H1 (cell line): ENCODE measurements at regions not wholly inside any gene's neighbourhood (a gene's known extent, or its start where the extent isn't known, plus 50 kb on each side); places are given as distances from the start of the nearest gene placed in this dataset.
A peak's percentile ranks its signal among the peaks of the same experiment; 100 is the strongest.

Experiments
- CTCF ChIA-PET: fragments of 300-600 bp; sonication (Branson Sonifier 250); formaldehyde crosslinking; loops from one replicate; lab custom pipeline; 2021; ENCODE audit not compliant: partially characterized antibody; lab: Charles Lee
- POLR2A ChIA-PET: fragments of 300-600 bp; sonication (Branson Sonifier 250); formaldehyde crosslinking; loops from one replicate; lab custom pipeline; 2021; ENCODE audit warnings: inconsistent platforms; ENCODE audit not compliant: partially characterized antibody; lab: Charles Lee
- DNase-seq, 2 experiments: peaks; one replicate each; pipeline versions ENCODE4 v3.0.0 to v3.0.0-alpha.2; 2010 to 2022; ENCODE audit warnings: low spot score in 2 of 2, low read depth in 1 of 2, mixed read lengths in 1 of 2
- FAIRE-seq: peaks from 2 replicates; lab custom pipeline; 2011; peaks lifted over from hg19 to GRCh38; lab: Jason Lieb, UNC
- H2AFZ ChIP-seq: 2 replicates; pipeline ENCODE4 v1.8.1; 2012; ENCODE audit warnings: low read length, inconsistent platforms
- H2AK5ac ChIP-seq: 2 replicates; pipeline ENCODE4 v1.6.1; 2013; ENCODE audit warnings: low read depth, low read length
- H2BK120ac ChIP-seq: replicated peaks from 2 replicates; pipeline ENCODE3; 2013; ENCODE audit warnings: low read depth, low read length, inconsistent platforms
- H2BK12ac ChIP-seq: 2 replicates; pipeline ENCODE4 v1.6.1; 2013; ENCODE audit warnings: low read depth, low read length
- H2BK15ac ChIP-seq: 2 replicates; pipeline ENCODE4 v1.6.1; 2013; ENCODE audit warnings: low read length
- H2BK20ac ChIP-seq: 2 replicates; pipeline ENCODE4 v1.6.1; 2013; ENCODE audit warnings: low read length
- H2BK5ac ChIP-seq: 2 replicates; pipeline ENCODE4 v1.6.1; 2013; ENCODE audit warnings: low read depth, low read length
- H3K14ac ChIP-seq: 2 replicates; pipeline ENCODE4 v1.6.1; 2013; ENCODE audit warnings: inconsistent platforms; ENCODE audit not compliant: insufficient read length
- H3K18ac ChIP-seq: 2 replicates; pipeline ENCODE4 v1.6.1; 2013; ENCODE audit warnings: low read length; ENCODE audit errors: extremely low read depth
- H3K23ac ChIP-seq: 2 replicates; pipeline ENCODE4 v1.6.1; 2013; ENCODE audit warnings: inconsistent platforms; ENCODE audit not compliant: insufficient read length
- H3K23me2 ChIP-seq: 2 replicates; pipeline ENCODE4 v1.6.1; 2013; ENCODE audit warnings: low read depth, low read length
- H3K27ac ChIP-seq: 2 replicates; pipeline ENCODE4 v1.6.1; 2011; ENCODE audit warnings: low read depth, low read length, inconsistent platforms
- H3K27me3 ChIP-seq, 4 experiments: replicated peaks in 1 of 4; 1 replicate in 1 of 4; 2 replicates in 3 of 4; pipeline versions ENCODE4 v1.6.1 to v1.8.1; 2011 to 2013; ENCODE audit warnings: low read length in 3 of 4, mild to moderate bottlenecking in 3 of 4, inconsistent platforms in 2 of 4, mixed read lengths in 2 of 4, moderate library complexity in 1 of 4; ENCODE audit not compliant: control insufficient read depth in 3 of 4, insufficient read depth in 3 of 4; ENCODE audit errors: extremely low read depth in 1 of 4
- H3K36me3 ChIP-seq, 4 experiments: 2 replicates each; pipeline versions ENCODE4 v1.6.1 to v1.8.1; 2011 to 2013; ENCODE audit warnings: mild to moderate bottlenecking in 4 of 4, low read length in 3 of 4, moderate library complexity in 2 of 4, control low read depth in 1 of 4, inconsistent platforms in 1 of 4; ENCODE audit not compliant: insufficient read depth in 4 of 4, control insufficient read depth in 2 of 4
- H3K4ac ChIP-seq: replicated peaks from 2 replicates; pipeline ENCODE3; 2013; ENCODE audit warnings: low read length, low read depth, mixed read lengths, inconsistent platforms; ENCODE audit not compliant: insufficient read length
- H3K4me1 ChIP-seq, 4 experiments: replicated peaks in 1 of 4; 1 replicate in 1 of 4; 2 replicates in 3 of 4; pipeline versions ENCODE4 v1.6.1 to v1.8.1; 2011 to 2013; ENCODE audit warnings: low read length in 3 of 4, inconsistent platforms in 2 of 4, mixed read lengths in 1 of 4; ENCODE audit not compliant: insufficient read depth in 4 of 4, control insufficient read depth in 3 of 4
- H3K4me2 ChIP-seq, 2 experiments: 2 replicates each; pipeline versions ENCODE4 v1.6.1 to v1.8.1; 2011 to 2013; ENCODE audit warnings: low read depth in 2 of 2, low read length in 2 of 2, control low read depth in 1 of 2, inconsistent platforms in 1 of 2, mild to moderate bottlenecking in 1 of 2; ENCODE audit not compliant: insufficient read depth in 1 of 2
- H3K4me3 ChIP-seq, 4 experiments: fragments of 200-600, 300-600 bp in 1 of 4; sonication (generic), shearing (Covaris generic), sonication (Bioruptor Twin) in 1 of 4; 2 replicates each; pipeline versions ENCODE4 v1.5.1 to v1.8.1; 2011 to 2016; ENCODE audit warnings: low read length in 4 of 4, low read depth in 3 of 4, control low read depth in 2 of 4, inconsistent platforms in 2 of 4, mild to moderate bottlenecking in 2 of 4, mixed read lengths in 1 of 4, moderate library complexity in 1 of 4; ENCODE audit not compliant: insufficient read depth in 2 of 4; ENCODE audit errors: extremely low read depth in 1 of 4
- H3K56ac ChIP-seq: replicated peaks from 2 replicates; pipeline ENCODE3; 2013; ENCODE audit warnings: low read depth, mild to moderate bottlenecking, mixed read lengths, low read length, inconsistent platforms; ENCODE audit not compliant: insufficient read length
- H3K79me1 ChIP-seq: 2 replicates; pipeline ENCODE4 v1.6.1; 2013; ENCODE audit warnings: low read depth, low read length, control low read depth
- H3K79me2 ChIP-seq, 2 experiments: 2 replicates each; pipeline versions ENCODE4 v1.6.1 to v1.8.1; 2012 to 2013; ENCODE audit warnings: low read length in 2 of 2, mild to moderate bottlenecking in 2 of 2, inconsistent platforms in 1 of 2; ENCODE audit not compliant: insufficient read depth in 2 of 2, control insufficient read depth in 1 of 2
- H3K9ac ChIP-seq, 4 experiments: replicated peaks in 1 of 4; 1 replicate in 1 of 4; 2 replicates in 3 of 4; pipeline versions ENCODE4 v1.6.1 to v1.8.1; 2011 to 2013; ENCODE audit warnings: low read depth in 3 of 4, low read length in 3 of 4, control low read depth in 2 of 4, mild to moderate bottlenecking in 2 of 4, moderate library complexity in 2 of 4, inconsistent platforms in 1 of 4; ENCODE audit errors: extremely low read depth in 1 of 4
- H3K9me3 ChIP-seq, 2 experiments: 2 replicates each; pipeline versions ENCODE4 v1.6.1 to v1.8.1; 2012 to 2013; ENCODE audit warnings: mild to moderate bottlenecking in 2 of 2, moderate library complexity in 2 of 2, control low read depth in 1 of 2, inconsistent platforms in 1 of 2, low read depth in 1 of 2, low read length in 1 of 2, mixed read lengths in 1 of 2; ENCODE audit not compliant: insufficient read depth in 2 of 2
- H4K20me1 ChIP-seq, 2 experiments: replicated peaks in 1 of 2; 2 replicates each; pipeline versions ENCODE3 to v1.8.1; 2011 to 2013; ENCODE audit warnings: inconsistent platforms in 2 of 2, low read length in 2 of 2, mild to moderate bottlenecking in 1 of 2; ENCODE audit not compliant: insufficient read depth in 2 of 2, control insufficient read depth in 1 of 2
- H4K5ac ChIP-seq: 2 replicates; pipeline ENCODE4 v1.6.1; 2013; ENCODE audit warnings: low read length, low read depth, mixed read lengths, inconsistent platforms; ENCODE audit not compliant: insufficient read length
- H4K8ac ChIP-seq: 2 replicates; pipeline ENCODE4 v1.8.0; 2013; ENCODE audit warnings: mild to moderate bottlenecking, moderate library complexity, low read length, inconsistent platforms; ENCODE audit not compliant: insufficient read depth; ENCODE audit errors: extremely low read depth
- H4K91ac ChIP-seq: replicated peaks from 2 replicates; pipeline ENCODE3; 2013; ENCODE audit warnings: low read length, mixed read lengths, inconsistent platforms; ENCODE audit not compliant: insufficient read length
- EZH2 ChIP-seq: fragments of 200-600 bp; sonication (generic); IDR thresholded peaks from 2 replicates; pipeline ENCODE4 v1.7.1; 2012; ENCODE audit warnings: low read depth, mild to moderate bottlenecking, moderate library complexity, low read length, inconsistent platforms; ENCODE audit not compliant: severe bottlenecking
- FOSL1 ChIP-seq: IDR thresholded peaks from 2 replicates; pipeline ENCODE4 v1.6.1; 2011; ENCODE audit warnings: mild to moderate bottlenecking, low read depth, low read length, moderate library complexity; ENCODE audit not compliant: insufficient read depth
- JUND ChIP-seq: IDR thresholded peaks from 2 replicates; pipeline ENCODE4 v1.6.1; 2011; ENCODE audit warnings: mild to moderate bottlenecking, improper control_type of control experiment, low read length
- KDM4A ChIP-seq: IDR thresholded peaks from one replicate; pipeline ENCODE4 v1.7.1; 2012; ENCODE audit warnings: low read depth, mild to moderate bottlenecking, moderate library complexity, low read length, inconsistent platforms; ENCODE audit not compliant: severe bottlenecking
- KDM5A ChIP-seq: fragments of 200-600 bp; IDR thresholded peaks from 2 replicates; pipeline ENCODE4 v1.7.1; 2012; ENCODE audit warnings: mild to moderate bottlenecking, low read length, inconsistent platforms, mixed read lengths
- RAD21 ChIP-seq, 2 experiments: IDR thresholded peaks in 1 of 2; conservative IDR thresholded peaks in 1 of 2; 2 replicates each; pipeline ENCODE4 v1.6.1; 2011; ENCODE audit warnings: low read depth in 2 of 2, low read length in 2 of 2, improper control_type of control experiment in 1 of 2, inconsistent platforms in 1 of 2, mild to moderate bottlenecking in 1 of 2, moderate library complexity in 1 of 2
- RBBP5 ChIP-seq: IDR thresholded peaks from 2 replicates; pipeline ENCODE4 v1.7.1; 2012; ENCODE audit warnings: low read depth, mild to moderate bottlenecking, inconsistent platforms, low read length, moderate library complexity, borderline replicate concordance
- SIN3A ChIP-seq, 2 experiments: IDR thresholded peaks in 1 of 2; conservative IDR thresholded peaks in 1 of 2; 2 replicates each; pipeline ENCODE4 v1.6.1; 2011 to 2012; ENCODE audit warnings: low read length in 2 of 2, improper control_type of control experiment in 1 of 2, low read depth in 1 of 2, mild to moderate bottlenecking in 1 of 2
- SIRT6 ChIP-seq: IDR thresholded peaks from one replicate; pipeline ENCODE4 v1.7.1; 2012; ENCODE audit warnings: low read length, inconsistent platforms
- SP4 ChIP-seq: IDR thresholded peaks from 2 replicates; pipeline ENCODE4 v1.6.1; 2012; ENCODE audit warnings: low read length, inconsistent platforms
- SUZ12 ChIP-seq: fragments of 200-600 bp; sonication (generic); IDR thresholded peaks from 2 replicates; pipeline ENCODE4 v1.6.1; 2012; ENCODE audit warnings: mild to moderate bottlenecking, inconsistent platforms, low read length, moderate library complexity, mixed read lengths
- TBP ChIP-seq: IDR thresholded peaks from 2 replicates; pipeline ENCODE4 v1.6.1; 2011; ENCODE audit warnings: low read depth, low read length, improper control_type of control experiment
- YY1 ChIP-seq: IDR thresholded peaks from 2 replicates; pipeline ENCODE4 v1.6.1; 2011; ENCODE audit warnings: low read depth, mild to moderate bottlenecking, low read length
- WGBS, 2 experiments: shearing (Covaris generic) in 1 of 2; methylation state at CpG; one replicate each; pipeline versions ENCODE4 v1.1.6 to v1.1.7; 2013 to 2015; ENCODE audit warnings: low lambda C conversion rate in 2 of 2, mixed read lengths in 2 of 2, inconsistent platforms in 1 of 2, low coverage in 1 of 2, missing lambda C conversion rate in 1 of 2; ENCODE audit not compliant: insufficient replicate concordance in 2 of 2, insufficient coverage in 1 of 2, insufficient read length in 1 of 2; ENCODE audit errors: extremely low coverage in 1 of 2, missing lambda C conversion rate in 1 of 2; 5-methylcytosine and 5-hydroxymethylcytosine counted together

DNA sequence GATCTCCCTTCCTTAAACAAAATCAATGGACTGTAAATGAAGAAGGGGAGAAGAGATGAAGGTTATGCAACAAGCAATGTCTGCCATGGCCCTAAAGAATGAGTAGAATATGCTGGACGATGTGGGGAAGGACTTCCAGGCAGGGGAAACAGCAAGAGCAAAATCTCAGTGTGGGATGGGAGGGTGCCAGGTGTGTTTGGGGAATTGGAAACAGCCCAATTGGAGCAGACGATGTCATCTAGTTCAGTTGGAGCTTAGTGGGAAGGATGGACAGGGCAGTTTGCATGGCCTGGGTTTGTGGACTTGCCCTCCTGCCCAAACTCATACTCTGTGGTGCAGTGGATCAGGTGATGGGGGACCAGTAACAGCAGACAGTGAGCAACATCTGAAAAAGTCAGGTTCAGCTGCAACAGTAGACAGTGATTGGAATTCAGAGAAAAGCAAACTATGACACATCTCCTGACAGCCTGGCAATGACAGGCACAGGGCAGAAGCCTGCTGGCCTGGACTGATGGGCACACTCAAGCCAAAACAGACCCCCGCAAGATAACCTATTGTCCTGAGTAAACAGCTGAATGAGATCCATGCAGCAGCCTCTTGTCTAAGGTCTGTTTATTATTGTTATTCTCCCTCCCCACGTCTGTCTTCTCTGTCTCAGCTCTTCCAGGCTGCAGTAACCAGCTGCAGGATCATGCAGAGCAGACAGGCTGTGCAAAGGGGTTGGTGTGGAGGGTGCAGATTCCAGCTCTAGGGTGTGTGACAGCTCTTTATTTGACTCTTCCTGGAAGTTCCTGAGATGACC is 50.5 kb upstream of the PRELP start:
- no peaks in the 10 kb centered on the region for H3K4me1 ChIP-seq
- H3K4me2 ChIP-seq, result no peak overlapping the region
- 78% methylated on average over 4 of the region's 4 CpGs; no CpG with 5 or more reads in 1 of the 2 experiments for WGBS, 2 experiments
- no peak overlapping the region for H2BK5ac ChIP-seq
- no peak overlapping the region for H2AFZ ChIP-seq
- H4K5ac ChIP-seq, result no peak overlapping the region
- H3K4ac ChIP-seq, result no peak overlapping the region
- no peak overlapping the region for H3K18ac ChIP-seq
- FAIRE-seq (no peak), DNase-seq (no peak)
- no peak overlapping the region for H2AK5ac ChIP-seq
- H3K79me1 ChIP-seq, result no peaks in the 10 kb centered on the region
- CTCF ChIA-PET, result interaction anchor here (0.6 to 2.0 kb wide), 10 partner anchors 9 to 158 kb away, joined by 3 to 7 read pairs (median 4); no protein-coding TSS in a partner anchor
- no peaks in the 10 kb centered on the region for H3K9me3 ChIP-seq
- H3K9ac ChIP-seq, result no peak overlapping the region
- H2BK15ac ChIP-seq, result no peak overlapping the region
- POLR2A ChIA-PET, result interaction anchor here (0.5 kb wide), 1 partner anchor 52 kb away, joined by 3 read pairs; no protein-coding TSS in a partner anchor
- no peaks in the 10 kb centered on the region for H3K36me3 ChIP-seq
- H4K91ac ChIP-seq, result no peak overlapping the region
- no peaks in the 10 kb centered on the region for H3K23me2 ChIP-seq
- no peak overlapping the region; the same call in 1 of the 2 replicates for H4K8ac ChIP-seq
- no peak overlapping the region for H3K56ac ChIP-seq
- no peaks in the 10 kb centered on the region for H4K20me1 ChIP-seq
- H3K23ac ChIP-seq, result no peak overlapping the region
- no peak overlapping the region for H3K4me3 ChIP-seq
- no peak overlapping the region for H3K14ac ChIP-seq
- H2BK20ac ChIP-seq, result no peak overlapping the region
- H2BK12ac ChIP-seq, result 0 out of 2 replicates have a peak overlapping the region, but pooled peaks have one; percentile 28
- H3K27ac ChIP-seq, result no peak overlapping the region
- no peak overlapping the region for H2BK120ac ChIP-seq
- H3K79me2 ChIP-seq, result no peaks in the 10 kb centered on the region
- H3K27me3 ChIP-seq, result no peaks in the 10 kb centered on the region
- no peak for TF ChIP-seq KDM5A
- TF ChIP-seq KDM4A, result no peak
- no peak for TF ChIP-seq YY1
- no peak for TF ChIP-seq RAD21 (IDR thresholded peaks at IDR 0.05 in 1 of 2, conservative IDR thresholded peaks at IDR 0.05 in 1 of 2; ENCODE audit: low read depth in 2 of 2, low read length in 2 of 2)
- TF ChIP-seq RBBP5, result no peak
- TF ChIP-seq SIN3A (conservative IDR thresholded peaks at IDR 0.05 in 1 of 2, IDR thresholded peaks at IDR 0.05 in 1 of 2; ENCODE audit: low read depth in 1 of 2, low read length in 2 of 2), result no peak
- TF ChIP-seq JUND, result no peak
- TF ChIP-seq EZH2, result no peak
- no peak for TF ChIP-seq TBP
- no peak for TF ChIP-seq SP4
- TF ChIP-seq SUZ12, result no peak
- TF ChIP-seq FOSL1, result no peak
- TF ChIP-seq SIRT6, result no peak
